Right ventricle myocardium inferior (tissue), 1 donor: ENCODE measurements at regions not wholly inside any gene's neighbourhood (a gene's known extent, or its start where the extent isn't known, plus 50 kb on each side); places are given as distances from the start of the nearest gene placed in this dataset.
"Not testable (repeated sequence)": the region's sequence is repeated elsewhere in the genome, so short reads cannot be mapped to it uniquely, and the experiment has no call there.

ENCODE experiments used
- ATAC-seq: fragments of 200-7000 bp; cut with Tn5 transposase; one replicate; pipeline ENCODE4 v1.9.1; 2020; ENCODE audit warnings: mild to moderate bottlenecking, moderate library complexity
- DNase-seq: peaks from one replicate; pipeline ENCODE4 v3.0.0; 2021; ENCODE audit errors: missing footprints
- intact Hi-C: fragments of 100-400 bp; cut with DNase I; formaldehyde crosslinking; loops from one replicate; pipeline ENCODE4 v1.11.0; 2022
- donor health status: DM: no; HTN: yes; CAD: no; lungs with severe emphysema.

GRCh38 chr18:30419399-30419798, 623.1 kb downstream of the DSC3 start:
- ATAC-seq, intact Hi-C loops, DNase-seq: not testable (repeated sequence)

- DNase-seq = no peak
- no peak for ATAC-seq
- intact Hi-C loops = no loop called here
Observed at GRCh38 chr18:30415903-30416302, 626.6 kb downstream of the DSC3 start.

- intact Hi-C loops = no loop called here
- no peak for DNase-seq
- ATAC-seq = no peak
Observed at GRCh38 chr18:30409120-30409519, 633.4 kb downstream of the DSC3 start.

GRCh38 chr18:30406728-30407127, 635.8 kb downstream of the DSC3 start:
- intact Hi-C loops = no loop called here
- ATAC-seq (no peak), DNase-seq (no peak)

GRCh38 chr18:30405038-30405437, 637.5 kb downstream of the DSC3 start:
- no peak for ATAC-seq
- intact Hi-C loops = no loop called here

GRCh38 chr18:30404422-30404821, 638.1 kb downstream of the DSC3 start:
- DNase-seq (no peak), ATAC-seq (no peak)
- intact Hi-C loops = no loop called here

More at GRCh38 chr18:30405038-30405437, 637.5 kb downstream of the DSC3 start:
- no peak for DNase-seq

GRCh38 chr18:30403278-30403677, 639.3 kb downstream of the DSC3 start:
- intact Hi-C loops = no loop called here
- no peak for DNase-seq
- no peak for ATAC-seq

- no peak for ATAC-seq
- intact Hi-C loops = no loop called here
- DNase-seq = no peak
Observed at GRCh38 chr18:30387401-30387800, 655.1 kb downstream of the DSC3 start.

- DNase-seq = no peak
- no peak for ATAC-seq
- intact Hi-C loops = no loop called here
Observed at GRCh38 chr18:30386624-30387023, 655.9 kb downstream of the DSC3 start.

- ATAC-seq = no peak
- intact Hi-C loops = no loop called here
- DNase-seq = no peak
Observed at GRCh38 chr18:30385684-30386083, 656.9 kb downstream of the DSC3 start.

GRCh38 chr18:30381826-30382225, 660.7 kb downstream of the DSC3 start:
- intact Hi-C loops = no loop called here
- DNase-seq (no peak), ATAC-seq (no peak)

- DNase-seq = no peak
- intact Hi-C loops = no loop called here
- no peak for ATAC-seq
Observed at GRCh38 chr18:30378097-30378496, 664.4 kb downstream of the DSC3 start.

- intact Hi-C loops = no loop called here
- DNase-seq = no peak
- no peak for ATAC-seq
Observed at GRCh38 chr18:30376515-30376914, 666.0 kb downstream of the DSC3 start.

- intact Hi-C loops = no loop called here
- ATAC-seq = no peak
- DNase-seq = no peak
Observed at GRCh38 chr18:30361864-30362540, 680.5 kb downstream of the DSC3 start.

- no peak for ATAC-seq
- intact Hi-C loops = no loop called here
- DNase-seq = no peak
Observed at GRCh38 chr18:30359521-30359920, 683.0 kb downstream of the DSC3 start.

GRCh38 chr18:30358555-30358954, 684.0 kb downstream of the DSC3 start:
- DNase-seq (no peak), ATAC-seq (no peak)
- intact Hi-C loops = no loop called here

- intact Hi-C loops = no loop called here
- ATAC-seq (no peak), DNase-seq (no peak)
Observed at GRCh38 chr18:30352551-30353168, 689.9 kb downstream of the DSC3 start.

- intact Hi-C loops = no loop called here
- ATAC-seq (no peak), DNase-seq (no peak)
Observed at GRCh38 chr18:30350263-30350662, 692.3 kb downstream of the DSC3 start.

- intact Hi-C loops = no loop called here
- ATAC-seq (no peak), DNase-seq (no peak)
Observed at GRCh38 chr18:30343090-30343489, 699.5 kb downstream of the DSC3 start.

- ATAC-seq (no peak), DNase-seq (no peak)
- intact Hi-C loops = no loop called here
Observed at GRCh38 chr18:30342675-30343074, 699.9 kb downstream of the DSC3 start.

- intact Hi-C loops = no loop called here
- peak; percentile 18 for DNase-seq
- ATAC-seq = no peak
Observed at GRCh38 chr18:30334781-30335180, 707.8 kb downstream of the DSC3 start.
